Gastrocnemius medialis (tissue), 4 donors: ENCODE measurements at regions not wholly inside any gene's neighbourhood (a gene's known extent, or its start where the extent isn't known, plus 50 kb on each side); places are given as distances from the start of the nearest gene placed in this dataset.

Experiments
- CTCF ChIP-seq, 5 experiments: fragments of 450-650 bp in 3 of 5; fragments of 200-600 bp in 2 of 5; sonication (generic) in 2 of 5; IDR thresholded peaks in 4 of 5; conservative IDR thresholded peaks in 1 of 5; 1 replicate in 4 of 5; 2 replicates in 1 of 5; pipeline ENCODE4 v1.5.1; 2016 to 2019; ENCODE audit warnings: antibody characterized with exemption in 5 of 5, mild to moderate bottlenecking in 3 of 5, moderate library complexity in 3 of 5
- POLR2A ChIP-seq, 2 donors: fragments of 450-650 bp; IDR thresholded peaks; one replicate each; pipeline ENCODE4 v1.6.1; 2017; ENCODE audit warnings: antibody characterized with exemption in 2 of 2, mild to moderate bottlenecking in 2 of 2, moderate library complexity in 2 of 2

DNA sequence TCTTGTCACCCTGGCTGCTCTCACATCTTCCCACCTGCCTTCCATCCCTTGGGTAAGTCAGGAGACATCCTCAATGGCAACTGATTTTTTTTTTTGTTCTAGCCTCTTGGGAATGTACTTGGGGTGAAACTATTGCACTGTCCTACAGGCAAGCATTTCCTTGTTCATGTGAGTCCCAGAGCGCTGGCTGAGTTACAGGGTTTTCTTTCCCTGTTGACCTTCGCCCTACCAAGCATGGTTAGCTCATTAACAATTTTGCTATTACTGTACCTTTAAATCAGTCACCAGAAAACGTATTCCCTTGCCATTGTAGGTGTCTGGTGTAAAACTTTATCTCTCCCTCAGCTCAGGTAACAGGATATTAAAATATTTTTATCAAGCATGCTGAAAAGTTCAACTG is 98.9 kb downstream of the PRLHR start:
- no peak for TF ChIP-seq CTCF (IDR thresholded peaks at IDR 0.05 in 4 of 5, conservative IDR thresholded peaks at IDR 0.05 in 1 of 5)
- no peak for TF ChIP-seq POLR2A (IDR thresholded peaks at IDR 0.05)
